HG03196 (cell line): ENCODE measurements at regions not wholly inside any gene's neighbourhood (a gene's known extent, or its start where the extent isn't known, plus 50 kb on each side); places are given as distances from the start of the nearest gene placed in this dataset.

ENCODE experiments used
- ATAC-seq: cut with Tn5 transposase; IDR thresholded peaks from one replicate; pipeline ENCODE4 v1.9.1; 2021; ENCODE audit not compliant: unreplicated experiment

DNA sequence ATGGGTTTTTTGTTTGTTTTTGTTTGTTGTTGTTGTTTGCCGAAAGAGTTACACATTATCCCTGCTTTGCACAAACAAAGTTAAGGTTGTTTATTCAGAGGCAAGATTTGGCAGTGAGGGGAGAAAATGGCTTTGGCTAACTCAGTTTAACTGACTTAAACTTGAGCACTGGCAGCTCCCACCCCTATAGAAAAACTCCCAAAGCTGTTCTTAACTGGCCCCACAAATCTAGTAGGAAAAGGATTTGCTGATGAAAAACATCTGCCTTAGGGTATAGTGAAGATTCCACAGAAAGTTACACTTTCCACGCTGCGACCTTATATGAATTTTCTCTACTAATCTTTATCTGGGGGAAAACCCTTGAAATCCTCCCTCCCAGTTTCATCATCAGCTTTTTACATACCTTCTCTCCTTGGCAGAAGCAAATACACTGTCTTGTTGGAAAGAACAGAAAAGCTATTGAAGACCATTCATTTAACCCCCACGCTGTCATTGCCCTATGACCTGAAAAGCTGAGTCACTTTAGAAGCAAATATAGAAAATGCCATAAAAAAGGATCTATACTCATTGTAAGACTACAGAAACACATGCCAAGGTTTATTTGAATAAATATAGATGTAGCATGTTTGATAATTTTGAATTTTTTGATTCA, 551.7 kb downstream of the NR2F2 start:
- ATAC-seq = no peak

- ATAC-seq = no peak
Measured at GRCh38 chr15:96887730-96888129, 557.2 kb downstream of the NR2F2 start.

- no peak for ATAC-seq
Measured at GRCh38 chr15:96888764-96889163, 558.3 kb downstream of the NR2F2 start.

DNA sequence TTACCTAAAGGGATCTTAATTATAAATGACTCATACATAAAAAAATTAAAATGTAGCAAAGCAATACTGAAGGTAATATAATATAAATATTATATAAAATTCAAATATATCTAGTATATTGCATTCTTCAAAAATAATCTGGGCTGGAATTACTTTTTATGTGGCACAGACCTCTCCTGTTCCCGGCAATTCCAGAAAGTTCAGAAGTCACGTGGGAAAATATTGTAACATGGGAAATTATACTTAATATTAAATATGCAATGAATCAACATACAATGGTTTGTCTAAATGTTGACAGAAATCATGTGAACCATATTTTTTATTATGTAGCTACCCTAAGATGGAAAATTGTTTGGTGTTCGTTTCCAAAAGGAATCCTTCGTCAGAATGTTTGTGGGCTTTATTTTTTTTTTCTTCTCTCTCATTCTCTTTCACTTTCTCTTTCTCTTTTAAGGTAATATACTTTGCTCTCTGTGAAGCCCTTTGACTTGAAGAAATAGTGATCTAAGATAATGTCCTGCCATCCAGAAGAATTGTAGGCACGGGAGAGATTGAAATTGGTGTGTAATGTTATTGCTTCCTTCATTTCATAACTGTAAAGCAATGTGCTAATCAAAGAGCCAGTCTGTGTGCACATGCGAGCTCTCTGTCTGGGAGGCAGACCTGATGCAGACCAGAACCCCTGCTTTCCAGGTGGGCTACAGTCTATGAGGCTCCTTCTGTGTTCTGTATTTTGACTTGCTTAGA, 559.4 kb downstream of the NR2F2 start:
- ATAC-seq = no peak

DNA sequence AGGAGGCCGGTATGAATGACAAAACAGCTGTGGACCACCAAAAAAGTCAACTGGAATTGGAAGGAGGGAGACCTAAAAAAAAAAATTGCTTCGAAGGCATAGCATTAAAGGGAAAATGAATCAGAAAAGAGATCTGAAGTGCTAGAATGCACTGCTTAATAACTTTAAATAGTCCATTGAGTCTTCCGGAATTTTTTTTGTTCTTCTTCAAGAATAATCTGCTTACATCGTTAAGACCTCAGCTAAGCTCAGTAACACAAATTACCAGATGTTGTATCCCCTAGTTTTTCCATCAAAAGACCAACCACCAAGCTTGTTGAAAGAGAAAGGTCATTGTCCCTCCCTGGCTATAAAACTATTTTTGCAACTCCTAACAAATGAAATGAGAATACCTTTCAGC, 560.5 kb downstream of the NR2F2 start:
- ATAC-seq = no peak

GRCh38 chr15:96893159-96893906, 562.8 kb downstream of the NR2F2 start:
- ATAC-seq = no peak

DNA sequence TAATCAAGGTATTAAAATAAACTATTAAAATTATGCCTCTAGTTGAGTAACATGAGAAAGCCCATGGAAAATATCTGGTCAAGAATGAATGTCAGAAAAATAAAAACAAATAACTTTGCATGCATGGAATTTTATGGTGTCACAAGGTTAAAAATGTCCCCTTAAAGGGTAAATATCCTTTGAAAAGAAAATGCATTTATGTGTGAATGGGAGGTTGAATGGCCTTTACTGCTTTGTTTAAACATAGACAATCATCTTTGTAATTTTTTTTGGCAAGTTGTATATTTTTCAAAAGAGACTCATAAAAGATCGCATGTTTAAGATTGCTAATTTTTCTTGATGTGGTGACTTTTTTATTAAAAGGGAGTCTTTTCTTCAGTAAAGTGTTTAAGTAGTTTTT, 564.2 kb downstream of the NR2F2 start:
- no peak for ATAC-seq

GRCh38 chr15:96896766-96897165, 566.3 kb downstream of the NR2F2 start:
- no peak for ATAC-seq

DNA sequence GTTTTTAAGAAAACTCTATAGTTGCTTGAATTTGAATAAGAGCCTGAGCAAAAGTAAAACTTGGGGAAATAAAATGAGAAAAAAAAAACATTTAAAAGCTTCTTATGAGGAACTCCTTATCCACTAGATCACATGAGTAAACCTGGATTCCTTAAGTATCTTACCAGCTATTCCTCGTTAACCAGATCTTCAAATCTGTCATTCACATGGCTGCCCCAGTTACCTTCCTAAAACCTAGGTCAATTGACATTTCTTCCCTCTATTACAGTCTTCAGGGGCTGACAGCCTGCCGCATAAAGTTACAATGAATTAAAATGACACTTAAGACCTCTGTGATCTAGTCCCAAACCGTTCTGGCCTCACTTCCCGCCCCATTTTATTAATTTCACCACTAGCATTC, 583.6 kb downstream of the NR2F2 start:
- ATAC-seq = no peak

DNA sequence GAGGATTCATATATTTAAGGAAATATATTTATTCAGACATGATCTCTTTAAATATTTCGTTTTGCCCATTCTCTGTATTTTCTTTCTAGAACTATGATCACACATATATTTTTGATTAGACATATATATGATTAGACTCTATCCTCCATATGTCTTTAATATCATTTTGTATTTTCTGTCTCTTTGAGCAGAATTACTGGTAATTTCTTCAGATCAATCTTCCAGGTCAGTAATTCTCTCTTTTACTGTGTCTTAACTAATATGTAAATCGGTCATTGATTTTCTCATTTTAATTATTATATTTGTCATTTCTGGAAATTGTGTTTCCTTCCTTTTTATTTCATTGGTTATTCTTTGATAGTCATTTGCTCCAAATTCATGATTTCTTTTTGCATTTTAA, 586.2 kb downstream of the NR2F2 start:
- no peak for ATAC-seq

DNA sequence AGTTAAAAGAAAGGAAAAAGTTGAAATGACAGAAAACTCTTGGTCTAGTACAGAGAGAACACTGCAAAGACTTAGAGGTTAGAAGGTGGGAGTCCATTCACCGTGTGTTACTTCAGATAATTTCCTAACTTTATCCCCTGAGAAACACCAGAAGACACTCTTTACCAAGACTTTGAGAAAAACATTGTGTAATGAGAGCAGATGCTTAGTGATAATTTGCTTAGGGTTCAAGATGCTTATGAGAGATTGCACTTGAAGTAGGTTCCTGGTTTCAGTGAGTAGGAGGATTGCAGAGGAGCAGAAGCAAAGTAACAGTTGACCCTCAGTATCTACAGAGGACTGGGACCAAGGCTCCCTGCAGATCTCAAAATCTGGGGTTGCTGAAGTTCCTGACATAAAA, 594.1 kb downstream of the NR2F2 start:
- no peak for ATAC-seq

- ATAC-seq = no peak
Measured at GRCh38 chr15:96947296-96948229, 617.1 kb downstream of the NR2F2 start.

DNA sequence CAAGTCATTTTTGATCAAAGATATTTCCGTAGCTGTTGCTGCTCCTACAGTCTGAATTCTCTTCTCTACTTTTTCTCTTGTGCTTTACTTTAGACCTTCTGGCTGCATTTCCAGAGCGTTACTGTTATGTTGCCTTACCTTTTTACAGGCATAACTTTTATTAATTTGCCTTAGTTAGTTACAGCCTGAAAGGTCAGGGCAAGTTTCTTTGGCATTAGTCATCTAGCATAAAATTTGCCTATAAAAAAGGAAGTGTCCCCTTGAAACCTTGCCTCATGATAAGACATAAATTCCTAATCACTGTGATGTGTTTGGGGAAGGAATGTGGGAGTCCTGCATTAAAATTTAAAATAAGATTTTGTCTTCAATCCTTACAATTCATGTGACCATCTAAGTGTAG, 618.5 kb downstream of the NR2F2 start:
- ATAC-seq = no peak

- no peak for ATAC-seq
Measured at GRCh38 chr15:96958721-96959120, 628.2 kb downstream of the NR2F2 start.

DNA sequence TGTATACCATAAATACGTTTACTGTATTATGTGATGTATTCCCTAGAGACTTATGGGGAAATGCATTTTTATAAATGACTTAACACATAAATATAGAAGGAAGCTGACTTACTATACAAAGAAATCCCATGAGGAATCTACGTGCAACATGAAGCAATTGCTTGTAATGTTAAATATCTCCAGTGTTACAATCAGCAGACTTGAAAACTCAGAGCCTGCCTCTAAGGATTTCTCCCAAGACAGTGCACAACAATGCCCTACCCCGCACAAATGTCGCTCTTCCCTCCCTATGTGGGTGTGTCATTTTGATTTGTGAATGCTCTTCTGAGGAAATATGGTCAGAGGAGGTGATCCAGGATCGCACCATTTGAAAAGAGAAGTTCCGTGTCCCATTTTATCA, 629.0 kb downstream of the NR2F2 start:
- ATAC-seq = no peak

- no peak for ATAC-seq
Measured at GRCh38 chr15:96960711-96961480, 630.4 kb downstream of the NR2F2 start.

DNA sequence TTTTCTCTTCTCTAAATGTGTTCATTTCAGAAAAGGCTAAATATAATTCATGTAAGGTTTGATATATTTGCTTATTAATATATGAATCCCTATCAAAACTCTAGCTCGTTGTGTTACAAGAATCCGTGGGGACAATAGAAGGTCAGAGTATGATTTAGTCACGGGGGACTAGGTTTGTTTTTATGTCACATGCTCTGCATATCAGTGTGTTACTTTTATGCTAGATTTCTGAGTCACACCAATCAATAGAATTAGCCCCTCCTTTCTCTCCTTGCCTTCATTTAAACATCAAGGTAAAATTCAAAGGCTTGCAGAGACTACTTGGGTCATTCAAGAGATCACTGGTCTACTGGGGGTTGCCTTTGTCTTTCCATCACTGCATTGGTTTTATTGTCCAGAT, 636.1 kb downstream of the NR2F2 start:
- no peak for ATAC-seq

DNA sequence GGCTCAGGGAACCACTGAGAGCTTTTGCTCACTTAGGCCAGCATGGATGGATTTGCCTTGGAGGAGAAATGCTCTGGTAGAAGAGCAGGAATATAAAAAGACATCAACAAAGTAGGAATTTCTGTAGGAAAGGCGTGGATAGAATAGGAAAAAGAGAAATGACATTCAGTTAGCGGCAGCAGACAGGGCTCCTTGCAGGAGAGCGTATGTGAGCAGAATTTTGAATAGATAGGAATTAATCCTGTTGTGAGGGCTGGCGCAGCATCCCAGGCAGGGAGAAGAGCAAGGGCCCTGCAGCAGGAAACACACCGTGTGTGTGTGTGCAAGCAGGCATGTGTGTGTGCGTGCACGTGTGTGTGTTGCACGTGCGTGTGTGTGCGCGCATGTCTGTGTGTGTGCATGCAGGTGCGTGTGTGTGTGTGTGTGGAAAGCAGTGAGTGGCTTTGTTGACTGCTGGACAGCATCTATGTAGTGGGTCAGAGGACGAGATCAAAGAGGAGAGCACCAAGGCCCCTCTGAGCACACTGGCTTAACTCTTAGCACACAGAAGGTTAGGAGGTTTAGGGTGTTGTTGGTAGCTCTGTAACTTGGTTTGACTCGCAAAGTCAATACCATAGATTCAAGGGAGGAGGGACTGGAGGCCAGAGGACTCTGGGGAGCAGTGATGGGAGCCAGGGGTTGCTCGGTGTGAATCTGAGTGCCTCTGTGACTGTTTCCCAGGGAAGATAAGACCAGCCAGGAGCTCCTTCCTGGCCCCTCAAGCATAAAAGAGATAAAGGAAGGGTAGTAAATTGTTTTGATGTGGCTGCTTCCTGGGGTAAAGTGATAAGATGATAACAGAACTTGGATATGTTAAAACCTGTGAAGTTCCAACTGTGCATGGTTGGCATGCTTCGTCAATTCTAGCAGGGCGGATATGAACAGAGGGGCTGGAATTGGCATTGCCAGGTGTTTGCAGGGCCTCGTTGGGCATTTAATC, 639.5 kb downstream of the NR2F2 start:
- no peak for ATAC-seq

GRCh38 chr15:96972201-96972600, 641.7 kb downstream of the NR2F2 start:
- ATAC-seq = no peak
